Activated CD8-positive, alpha-beta memory T cell treated with anti-CD3 and anti-CD28 coated beads, Interleukin-2, amount 10 ng/mL, durations not matched to agents 7 days and 5 days (primary cell): ENCODE measurements at regions not wholly inside any gene's neighbourhood (a gene's known extent, or its start where the extent isn't known, plus 50 kb on each side); places are given as distances from the start of the nearest gene placed in this dataset.
"Not testable (repeated sequence)": the region's sequence is repeated elsewhere in the genome, so short reads cannot be mapped to it uniquely, and the experiment has no call there.

Experiments used
- ATAC-seq: fragments of 150-1000 bp; cut with Tn5 transposase; one replicate; pipeline ENCODE4 v1.10.0; 2021; ENCODE audit warnings: moderate library complexity
- CTCF ChIA-PET: fragments of 350-600 bp; sonication (Branson Sonifier 250); formaldehyde crosslinking; loops from one replicate; lab custom pipeline; 2021; ENCODE audit warnings: antibody characterized with exemption; lab: Charles Lee
- DNase-seq: peaks from one replicate; pipeline ENCODE4 v3.0.0-alpha.2; 2020
- H3K27ac Mint-ChIP-seq: one replicate; pipeline ENCODE4 v1.8.0; 2021; ENCODE audit warnings: mild to moderate bottlenecking, mixed read lengths
- H3K27me3 Mint-ChIP-seq: one replicate; pipeline ENCODE4 v1.8.0; 2021; ENCODE audit warnings: mixed read lengths
- H3K36me3 Mint-ChIP-seq: one replicate; pipeline ENCODE4 v1.8.0; 2021; ENCODE audit warnings: mild to moderate bottlenecking, mixed read lengths
- H3K4me1 Mint-ChIP-seq: one replicate; pipeline ENCODE4 v1.8.0; 2021; ENCODE audit warnings: mixed read lengths
- H3K4me3 Mint-ChIP-seq: one replicate; pipeline ENCODE4 v1.8.0; 2021; ENCODE audit warnings: mild to moderate bottlenecking, moderate library complexity, mixed read lengths
- H3K9me3 Mint-ChIP-seq: one replicate; pipeline ENCODE4 v1.8.0; 2022; ENCODE audit warnings: low read depth, mixed read lengths

DNA sequence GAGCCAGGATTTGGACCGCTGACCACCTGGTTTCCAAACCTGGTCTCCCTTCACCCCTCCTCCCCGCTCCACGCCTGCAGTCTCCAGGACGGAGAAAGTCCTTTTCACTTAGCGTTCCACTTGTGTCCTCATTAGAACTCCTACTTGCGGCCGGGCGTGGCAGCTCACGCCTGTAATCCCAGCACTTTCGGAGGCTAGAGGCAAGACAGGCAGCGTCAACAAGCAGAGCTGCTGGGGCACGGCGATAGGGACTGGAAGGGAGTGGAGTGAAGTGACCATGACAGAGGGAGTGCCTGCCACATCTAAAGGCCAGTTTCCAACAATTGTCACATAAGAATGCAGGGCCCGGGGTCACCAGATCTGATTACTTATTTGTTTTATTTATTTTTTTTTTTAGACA is 132.5 kb upstream of the NCOR2 start:
- Mint-ChIP-seq H3K27me3 (peaks cover 54% of the 10 kb centered on the region), H3K4me3 (no peak overlapping the region), H3K4me1 (peaks cover 3% of the 10 kb centered on the region), H3K9me3 (no peaks in the 10 kb centered on the region), H3K27ac (no peak overlapping the region), H3K36me3 (no peaks in the 10 kb centered on the region)
- ATAC-seq (no peak), DNase-seq (no peak)
- CTCF ChIA-PET = no interaction called here

DNA sequence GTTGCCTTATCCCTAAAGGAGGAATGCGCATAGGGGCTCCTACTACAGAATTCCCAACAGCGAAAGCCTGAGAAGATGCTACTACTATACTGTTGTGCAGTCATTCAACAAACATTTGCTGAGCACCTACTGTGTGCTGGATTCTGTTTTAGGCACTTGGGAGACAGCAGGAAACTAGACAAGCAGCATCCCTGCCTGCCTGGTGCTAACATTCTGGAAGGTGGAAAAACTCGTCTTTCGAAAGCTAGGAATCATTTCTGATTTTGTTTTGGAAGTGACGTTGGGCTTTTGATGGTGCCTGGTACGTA is 131.5 kb upstream of the NCOR2 start:
- ATAC-seq = no peak
- H3K27me3 Mint-ChIP-seq = peaks cover 54% of the 10 kb centered on the region

DNA sequence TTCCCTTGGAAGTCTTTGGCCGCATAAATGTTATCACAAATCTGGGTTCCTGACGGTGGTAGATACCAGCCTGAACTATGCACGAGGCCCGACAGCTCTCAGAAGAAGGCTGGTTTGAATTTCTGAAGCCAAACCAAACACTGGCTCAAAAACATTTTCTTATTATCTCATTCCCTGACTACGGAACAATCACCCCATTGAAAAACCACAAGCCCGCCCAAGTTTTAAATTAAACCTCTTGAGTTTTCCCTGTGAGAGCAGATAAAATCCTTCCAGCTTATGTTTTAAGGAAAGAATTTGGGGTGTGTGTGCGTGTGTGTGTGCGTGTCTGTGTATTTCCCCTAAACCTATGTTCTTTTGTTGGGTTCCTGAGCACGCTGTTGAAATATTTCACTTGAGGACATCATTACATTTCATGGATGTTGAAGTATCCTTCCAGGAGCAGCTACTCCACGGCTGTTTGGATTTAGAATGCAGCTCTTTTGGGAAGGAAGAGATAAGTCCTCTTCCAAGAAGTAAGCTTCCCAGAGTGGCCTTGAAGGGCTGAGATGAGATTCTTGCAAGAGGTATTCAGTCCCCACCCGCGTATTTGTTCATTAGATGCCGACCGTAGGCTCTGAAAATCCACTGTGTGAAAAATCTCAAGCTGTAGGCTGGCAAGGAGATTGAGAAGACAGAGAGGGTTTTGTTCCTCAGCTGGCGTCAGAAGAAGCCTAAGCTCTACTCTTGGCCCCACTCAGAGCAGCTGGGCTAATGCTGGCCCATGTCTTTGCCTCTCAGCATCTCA is 131.0 kb upstream of the NCOR2 start:
- peaks cover 18% of the 10 kb centered on the region for H3K4me1 Mint-ChIP-seq
- no peak overlapping the region for H3K4me3 Mint-ChIP-seq
- CTCF ChIA-PET = no interaction called here
- no peak overlapping the region for H3K27ac Mint-ChIP-seq
- DNase-seq (no peak), ATAC-seq (no peak)
- no peaks in the 10 kb centered on the region for H3K9me3 Mint-ChIP-seq
- peaks cover 50% of the 10 kb centered on the region for H3K27me3 Mint-ChIP-seq
- H3K36me3 Mint-ChIP-seq = peaks cover 3% of the 10 kb centered on the region

More for the DNA sequence above, 131.5 kb upstream of the NCOR2 start:
- H3K27ac Mint-ChIP-seq = no peak overlapping the region
- no peak for DNase-seq
- no peaks in the 10 kb centered on the region for H3K9me3 Mint-ChIP-seq
- H3K4me1 Mint-ChIP-seq = peaks cover 12% of the 10 kb centered on the region
- no peak overlapping the region for H3K4me3 Mint-ChIP-seq
- H3K36me3 Mint-ChIP-seq = peaks cover 3% of the 10 kb centered on the region
- CTCF ChIA-PET = no interaction called here

DNA sequence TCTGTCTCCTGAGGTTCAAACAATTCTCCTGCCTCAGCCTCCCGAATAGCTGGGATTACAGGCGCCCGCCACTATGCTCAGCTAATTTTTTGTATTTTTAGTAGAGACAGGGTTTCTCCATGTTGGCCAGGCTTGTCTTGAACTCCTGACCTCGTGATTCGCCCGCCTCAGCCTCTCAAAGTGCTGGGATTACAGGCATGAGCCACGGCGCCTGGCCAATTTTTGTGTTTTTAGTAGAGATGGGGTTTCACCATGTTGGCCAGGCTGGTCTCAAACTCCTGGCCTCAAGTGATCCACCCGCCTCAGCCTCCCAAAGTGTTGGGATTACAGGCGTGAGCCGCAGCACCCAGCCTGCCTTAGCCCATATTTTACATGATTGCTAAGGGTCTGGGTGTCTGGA is 130.3 kb upstream of the NCOR2 start:
- H3K36me3 Mint-ChIP-seq, H3K4me3 Mint-ChIP-seq, H3K9me3 Mint-ChIP-seq, H3K27ac Mint-ChIP-seq, ATAC-seq, DNase-seq: not testable (repeated sequence)
- CTCF ChIA-PET = interaction anchor here (1.6 kb wide), 1 partner anchor 14 kb away, joined by 3 read pairs; no protein-coding TSS in a partner anchor
- Mint-ChIP-seq H3K27me3 (peaks cover 53% of the 10 kb centered on the region), H3K4me1 (peaks cover 18% of the 10 kb centered on the region)

DNA sequence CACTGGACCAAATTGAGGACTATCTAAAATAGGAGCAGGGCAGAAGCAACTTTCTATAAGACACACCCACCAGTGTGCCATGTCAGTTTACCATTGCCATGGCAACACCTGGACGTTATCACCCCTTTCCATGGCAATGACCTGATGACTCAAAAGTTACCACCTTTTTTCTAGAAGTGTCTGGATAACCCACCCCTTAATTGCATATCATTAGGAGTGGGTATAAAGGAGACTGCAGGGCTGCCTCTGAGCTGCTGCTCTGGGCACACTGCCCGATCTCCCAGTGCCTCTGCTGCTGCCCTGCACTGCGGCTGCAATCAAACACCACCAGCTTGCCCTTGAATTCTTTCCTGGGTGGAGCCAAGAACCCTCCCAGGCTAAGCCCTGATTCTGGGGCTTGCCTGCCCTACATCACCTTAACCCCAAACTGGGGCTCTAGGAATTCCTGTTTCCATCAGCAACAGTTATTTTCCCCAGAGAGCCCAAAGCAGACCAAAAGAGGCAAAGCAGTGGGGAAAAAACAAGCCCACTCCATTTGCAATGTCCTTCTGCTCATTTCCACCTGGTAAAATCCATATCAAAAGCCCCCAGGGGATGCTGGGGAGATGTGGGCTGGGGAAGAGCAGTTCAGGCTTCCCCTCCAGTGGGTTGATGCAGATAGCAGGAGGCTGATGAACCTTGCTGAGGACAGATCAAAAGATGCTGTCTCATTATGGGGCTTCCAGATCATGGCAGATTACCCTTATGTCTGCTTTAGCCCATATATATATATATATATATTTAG is 129.5 kb upstream of the NCOR2 start:
- CTCF ChIA-PET = interaction anchor here (1.6 kb wide), 1 partner anchor 15 kb away, joined by 3 read pairs; no protein-coding TSS in a partner anchor
- DNase-seq = no peak

DNA sequence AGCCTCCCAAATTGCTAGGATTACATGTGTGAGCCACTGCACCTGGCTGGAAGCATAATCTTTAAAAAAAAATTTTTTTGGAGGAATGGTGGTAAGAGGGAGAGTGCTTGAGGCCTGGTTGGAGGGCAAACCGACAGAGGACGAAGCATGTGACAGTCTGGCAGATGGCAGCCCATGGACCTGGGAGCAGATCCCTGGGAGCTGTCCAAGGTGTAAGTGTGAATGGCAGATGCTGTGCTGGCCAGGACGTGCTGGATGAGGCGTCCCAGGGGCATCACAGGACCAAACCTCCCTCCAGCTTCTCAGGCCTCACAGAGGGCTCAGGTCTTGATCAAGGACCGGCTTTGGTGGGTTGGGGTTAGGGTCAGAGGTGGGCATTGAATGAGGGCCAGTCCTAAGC is 128.4 kb upstream of the NCOR2 start:
- Mint-ChIP-seq H3K9me3 (peaks cover 5% of the 10 kb centered on the region), H3K27me3 (peaks cover 48% of the 10 kb centered on the region), H3K36me3 (peaks cover 5% of the 10 kb centered on the region), H3K4me3 (no peak overlapping the region), H3K4me1 (peaks cover 18% of the 10 kb centered on the region), H3K27ac (no peak overlapping the region)
- CTCF ChIA-PET = no interaction called here
- DNase-seq (no peak), ATAC-seq (no peak)

More for the DNA sequence above, 129.5 kb upstream of the NCOR2 start:
- Mint-ChIP-seq H3K27ac (no peak overlapping the region), H3K4me3 (no peak overlapping the region), H3K27me3 (peaks cover 48% of the 10 kb centered on the region), H3K36me3 (peaks cover 5% of the 10 kb centered on the region), H3K4me1 (peaks cover 18% of the 10 kb centered on the region), H3K9me3 (peaks cover 2% of the 10 kb centered on the region)
- no peak for ATAC-seq

DNA sequence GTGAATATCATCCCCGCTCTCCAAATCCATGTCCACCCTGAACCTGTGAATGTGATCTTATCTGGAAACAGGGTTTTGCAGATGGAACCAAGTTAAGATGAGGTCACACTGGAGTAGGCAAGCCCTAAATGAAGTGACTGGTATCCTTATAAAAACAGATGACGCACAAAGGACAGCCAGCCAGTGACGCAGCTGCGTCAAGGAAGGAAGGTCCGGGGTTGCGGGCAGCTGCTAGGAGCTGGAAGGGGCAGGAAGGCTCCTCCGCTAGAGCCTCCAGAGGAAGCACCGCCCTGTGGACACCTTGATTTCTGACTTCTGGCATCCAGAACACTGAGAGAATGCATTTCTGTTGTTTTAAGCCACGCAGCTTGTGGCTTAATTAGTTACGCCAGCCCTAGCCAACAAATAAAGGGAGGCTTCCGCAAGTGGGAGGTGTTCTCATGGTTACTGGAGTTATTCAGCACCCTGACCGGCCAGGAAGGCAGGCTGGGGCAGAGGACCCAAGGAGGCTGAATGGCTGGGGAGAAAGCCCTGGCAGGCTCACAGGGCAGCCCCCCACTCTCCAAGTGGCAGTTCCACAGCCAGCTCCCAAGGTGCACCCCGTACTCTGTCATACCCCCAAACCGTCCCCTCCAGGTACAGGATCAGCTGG is 127.6 kb upstream of the NCOR2 start:
- DNase-seq (no peak), ATAC-seq (no peak)
- Mint-ChIP-seq H3K36me3 (peaks cover 5% of the 10 kb centered on the region), H3K4me1 (peaks cover 18% of the 10 kb centered on the region), H3K4me3 (no peak overlapping the region), H3K9me3 (peaks cover 5% of the 10 kb centered on the region), H3K27ac (no peak overlapping the region), H3K27me3 (peaks cover 51% of the 10 kb centered on the region)
- CTCF ChIA-PET = interaction anchor here (1.6 kb wide), 1 partner anchor 80 kb away, joined by 6 read pairs; no protein-coding TSS in a partner anchor

DNA sequence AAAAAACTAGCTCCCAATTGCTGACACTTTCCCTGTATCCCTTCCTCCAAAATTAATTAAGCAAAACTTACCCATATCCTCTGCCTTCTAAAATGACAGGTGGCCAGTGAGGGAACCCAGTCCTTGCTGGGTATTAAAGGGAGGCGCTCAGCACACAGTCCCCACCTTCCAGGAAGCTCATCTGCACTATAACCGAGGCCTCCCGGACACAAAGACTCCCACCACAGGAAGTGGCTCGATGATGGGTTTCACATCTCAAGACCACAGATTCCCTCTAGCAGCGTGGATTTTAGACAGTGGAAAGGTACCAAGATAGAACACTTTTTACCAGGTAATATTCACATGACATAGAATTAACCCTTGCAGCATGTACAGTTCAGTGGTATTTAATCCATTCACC is 126.8 kb upstream of the NCOR2 start:
- ATAC-seq (peak; percentile 93), DNase-seq (peak; percentile 77)
- Mint-ChIP-seq H3K27me3 (peaks cover 50% of the 10 kb centered on the region), H3K27ac (peak overlapping the region; percentile 55), H3K4me3 (no peak overlapping the region), H3K9me3 (peaks cover 5% of the 10 kb centered on the region), H3K4me1 (peaks cover 20% of the 10 kb centered on the region), H3K36me3 (peaks cover 5% of the 10 kb centered on the region)
- CTCF ChIA-PET = interaction anchor here (1.5 to 1.6 kb wide), 2 partner anchors 9 to 80 kb away, joined by 4 to 6 read pairs; no protein-coding TSS in a partner anchor

DNA sequence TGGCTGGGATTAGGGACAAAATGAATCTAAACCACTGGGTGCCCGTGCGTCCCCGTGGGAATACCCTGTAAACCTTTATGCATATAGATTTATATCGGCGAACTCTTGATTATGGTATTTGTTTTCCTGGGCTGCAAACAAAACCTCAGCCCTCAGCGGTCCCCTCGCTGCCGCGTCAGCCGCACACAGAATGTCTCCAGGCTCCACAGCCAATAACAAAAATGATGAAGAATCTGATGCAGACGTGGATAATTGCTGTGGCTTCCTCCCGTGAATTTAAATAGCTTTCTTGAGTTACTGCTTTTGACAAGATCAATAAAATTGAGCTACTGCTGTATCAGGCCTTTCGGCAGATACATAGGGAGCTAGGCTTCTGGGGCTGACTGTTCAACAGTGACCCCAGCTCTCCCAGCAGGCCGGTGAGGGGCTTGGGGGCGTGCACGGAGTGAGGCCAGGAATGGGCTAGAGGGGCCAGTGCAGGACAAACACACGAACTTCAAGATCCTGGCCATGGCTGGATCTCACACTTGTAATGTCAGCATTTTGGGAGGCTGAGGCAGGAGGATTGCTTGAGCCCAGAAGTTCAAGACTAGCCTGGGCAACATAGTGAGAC is 125.8 kb upstream of the NCOR2 start:
- Mint-ChIP-seq H3K4me3 (no peak overlapping the region), H3K9me3 (peaks cover 5% of the 10 kb centered on the region), H3K36me3 (peaks cover 5% of the 10 kb centered on the region), H3K4me1 (peaks cover 23% of the 10 kb centered on the region), H3K27ac (no peak overlapping the region), H3K27me3 (peaks cover 46% of the 10 kb centered on the region)
- CTCF ChIA-PET = interaction anchor here (1.5 to 1.6 kb wide), 2 partner anchors 10 to 81 kb away, joined by 4 to 6 read pairs; no protein-coding TSS in a partner anchor
- no peak for ATAC-seq
- DNase-seq = no peak

DNA sequence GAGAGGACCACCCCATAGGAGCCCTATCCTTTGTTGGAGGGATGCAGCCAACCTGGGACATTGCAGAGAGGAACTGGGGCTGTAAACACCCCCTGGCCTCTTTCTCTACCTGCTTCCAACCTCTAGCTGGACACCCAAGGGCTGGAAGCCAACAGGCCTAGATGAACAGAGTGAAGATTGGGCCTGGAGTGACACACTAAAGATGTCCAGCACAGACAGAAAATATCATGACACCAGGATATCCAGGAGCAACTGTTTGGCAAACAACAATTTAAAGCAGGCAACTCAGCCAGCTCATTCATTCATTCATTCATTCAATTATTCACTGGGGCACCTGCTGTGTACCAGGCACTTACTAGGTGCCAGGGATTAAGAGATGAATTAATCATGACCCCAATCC is 125.0 kb upstream of the NCOR2 start:
- Mint-ChIP-seq H3K27me3 (peaks cover 41% of the 10 kb centered on the region), H3K9me3 (peaks cover 5% of the 10 kb centered on the region), H3K4me3 (no peak overlapping the region), H3K36me3 (peaks cover 5% of the 10 kb centered on the region), H3K4me1 (peaks cover 30% of the 10 kb centered on the region), H3K27ac (no peak overlapping the region)
- CTCF ChIA-PET = no interaction called here
- DNase-seq (no peak), ATAC-seq (no peak)

DNA sequence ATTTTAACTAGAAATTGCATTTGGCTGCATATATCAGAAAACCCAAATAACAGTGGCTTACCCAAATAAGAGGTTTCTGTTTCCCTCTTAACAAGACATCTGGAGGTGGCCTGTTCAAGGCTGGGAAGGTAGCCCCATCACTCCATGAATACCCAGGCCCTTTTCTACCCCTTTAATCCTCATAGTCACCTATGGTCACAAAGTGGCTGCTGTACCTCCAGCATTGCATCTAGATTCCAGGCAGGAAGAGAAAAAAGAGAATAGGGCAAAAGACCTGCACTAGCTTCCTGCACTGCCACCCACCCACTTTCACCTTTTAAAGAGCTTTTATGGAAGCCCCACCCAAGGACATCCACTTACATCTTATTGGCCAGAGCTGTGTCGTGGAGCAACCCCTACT is 124.0 kb upstream of the NCOR2 start:
- H3K4me3 Mint-ChIP-seq = no peak overlapping the region
- DNase-seq (no peak), ATAC-seq (no peak)
- peaks cover 5% of the 10 kb centered on the region for H3K9me3 Mint-ChIP-seq
- peaks cover 35% of the 10 kb centered on the region for H3K27me3 Mint-ChIP-seq
- H3K4me1 Mint-ChIP-seq = peaks cover 36% of the 10 kb centered on the region
- CTCF ChIA-PET = no interaction called here
- no peak overlapping the region for H3K27ac Mint-ChIP-seq
- peaks cover 5% of the 10 kb centered on the region for H3K36me3 Mint-ChIP-seq

DNA sequence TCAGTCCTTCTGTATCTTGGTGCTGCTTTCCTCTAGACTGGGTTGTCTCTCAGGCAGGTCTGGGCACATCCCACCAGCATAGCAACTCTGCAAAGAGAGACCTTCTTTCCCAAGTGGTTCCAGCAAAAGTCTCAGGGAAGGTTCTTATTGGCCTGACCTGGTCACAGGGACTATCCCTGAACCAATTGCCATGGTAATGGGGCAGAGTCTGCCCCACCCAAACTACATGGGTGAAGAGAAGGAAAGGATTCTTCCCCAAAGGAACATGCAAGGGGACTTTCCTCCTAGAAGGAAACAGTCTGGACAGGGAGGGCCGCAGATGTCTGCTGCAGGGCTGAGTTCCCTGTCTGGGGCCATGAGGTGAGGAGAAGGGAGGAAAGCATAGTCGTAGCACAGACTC is 122.2 kb upstream of the NCOR2 start:
- H3K27ac Mint-ChIP-seq = no peak overlapping the region
- CTCF ChIA-PET = no interaction called here
- H3K36me3 Mint-ChIP-seq = peaks cover 5% of the 10 kb centered on the region
- peaks cover 5% of the 10 kb centered on the region for H3K9me3 Mint-ChIP-seq
- no peak overlapping the region for H3K4me3 Mint-ChIP-seq
- peaks cover 43% of the 10 kb centered on the region for H3K4me1 Mint-ChIP-seq
- DNase-seq = no peak
- no peak for ATAC-seq
- peaks cover 38% of the 10 kb centered on the region for H3K27me3 Mint-ChIP-seq
